ENCODE measurements at regions not wholly inside any gene's neighbourhood (a gene's known extent, or its start where the extent isn't known, plus 50 kb on each side); places are given as distances from the start of the nearest gene placed in this dataset.

DNA sequence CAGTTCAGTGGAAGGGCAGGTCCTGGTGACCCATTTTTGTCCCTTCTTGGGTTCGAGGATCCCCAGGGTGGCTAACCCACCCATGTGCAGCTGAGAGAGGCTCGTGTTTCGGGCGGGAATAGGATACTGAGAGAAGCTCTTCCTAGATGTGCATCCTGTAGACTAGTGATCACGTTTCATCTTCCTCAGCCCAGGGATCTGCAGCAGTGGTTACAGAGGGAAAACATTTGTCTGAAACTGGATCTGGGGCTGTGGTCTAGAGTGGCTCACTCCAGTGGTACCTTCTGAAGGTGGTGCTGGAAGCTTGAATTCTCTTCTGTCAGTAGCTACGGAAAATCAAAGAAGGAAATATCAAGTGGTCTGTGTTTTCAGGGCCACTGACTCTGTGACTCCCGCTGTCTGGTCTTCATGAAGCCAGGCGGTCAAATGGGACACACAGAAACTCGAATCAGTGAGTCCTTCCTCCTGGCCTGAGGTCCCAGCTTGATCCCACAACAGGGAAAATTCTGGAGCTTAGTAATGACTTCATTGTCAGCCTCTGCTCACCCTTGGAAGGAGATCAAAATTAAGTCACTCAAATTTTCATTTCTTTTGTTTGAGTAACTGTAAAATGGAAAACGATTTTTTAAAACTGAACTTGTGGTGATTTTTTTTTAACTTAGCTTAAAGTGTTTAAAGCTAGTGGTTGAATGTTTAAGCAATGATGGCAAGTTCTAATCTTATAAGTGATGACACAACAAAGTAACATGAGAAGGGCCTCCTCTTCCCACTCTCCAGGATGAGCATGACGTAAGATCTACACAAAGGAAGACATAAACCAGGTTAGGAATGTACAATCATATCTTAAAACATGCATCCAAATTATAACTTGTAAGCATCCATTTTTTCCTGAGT, 469.3 kb upstream of the KLF6 start:
- H3K27ac ChIP-seq: peak overlapping the region; percentile 44
- DNase-seq (ENCODE audit: low spot score): no peak
- POLR2A ChIA-PET (ENCODE audit: low non-redundant PET): no interaction called here
- CTCF ChIA-PET: interaction anchor here (0.6 kb wide), 1 partner anchor 371 kb away, joined by 3 read pairs; no protein-coding TSS in a partner anchor
- TF ChIP-seq, protein P1, sequence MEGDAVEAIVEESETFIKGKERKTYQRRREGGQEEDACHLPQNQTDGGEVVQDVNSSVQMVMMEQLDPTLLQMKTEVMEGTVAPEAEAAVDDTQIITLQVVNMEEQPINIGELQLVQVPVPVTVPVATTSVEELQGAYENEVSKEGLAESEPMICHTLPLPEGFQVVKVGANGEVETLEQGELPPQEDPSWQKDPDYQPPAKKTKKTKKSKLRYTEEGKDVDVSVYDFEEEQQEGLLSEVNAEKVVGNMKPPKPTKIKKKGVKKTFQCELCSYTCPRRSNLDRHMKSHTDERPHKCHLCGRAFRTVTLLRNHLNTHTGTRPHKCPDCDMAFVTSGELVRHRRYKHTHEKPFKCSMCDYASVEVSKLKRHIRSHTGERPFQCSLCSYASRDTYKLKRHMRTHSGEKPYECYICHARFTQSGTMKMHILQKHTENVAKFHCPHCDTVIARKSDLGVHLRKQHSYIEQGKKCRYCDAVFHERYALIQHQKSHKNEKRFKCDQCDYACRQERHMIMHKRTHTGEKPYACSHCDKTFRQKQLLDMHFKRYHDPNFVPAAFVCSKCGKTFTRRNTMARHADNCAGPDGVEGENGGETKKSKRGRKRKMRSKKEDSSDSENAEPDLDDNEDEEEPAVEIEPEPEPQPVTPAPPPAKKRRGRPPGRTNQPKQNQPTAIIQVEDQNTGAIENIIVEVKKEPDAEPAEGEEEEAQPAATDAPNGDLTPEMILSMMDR (conservative IDR thresholded peaks at IDR 0.05; ENCODE audit: low read depth): no peak

- no peak overlapping the region for H3K27ac ChIP-seq
Observed at GRCh38 chr10:4252701-4253100, 467.7 kb upstream of the KLF6 start.

GRCh38 chr10:4250587-4250887, 465.5 kb upstream of the KLF6 start:
- DNase-seq (ENCODE audit: low spot score): no peak
- TF ChIP-seq, protein P1 (conservative IDR thresholded peaks at IDR 0.05; ENCODE audit: low read depth): no peak
- ChIA-PET CTCF (no interaction called here), POLR2A (ENCODE audit: low non-redundant PET) (no interaction called here)
- H3K27ac ChIP-seq: no peak overlapping the region

More at GRCh38 chr10:4252701-4253100, 467.7 kb upstream of the KLF6 start:
- POLR2A ChIA-PET (ENCODE audit: low non-redundant PET): no interaction called here
- CTCF ChIA-PET: interaction anchor here (0.6 to 0.9 kb wide), 3 partner anchors 21 to 562 kb away, joined by 3 to 4 read pairs (median 4); no protein-coding TSS in a partner anchor
- TF ChIP-seq, protein P1 (conservative IDR thresholded peaks at IDR 0.05; ENCODE audit: low read depth): no peak
- DNase-seq (ENCODE audit: low spot score): no peak

DNA sequence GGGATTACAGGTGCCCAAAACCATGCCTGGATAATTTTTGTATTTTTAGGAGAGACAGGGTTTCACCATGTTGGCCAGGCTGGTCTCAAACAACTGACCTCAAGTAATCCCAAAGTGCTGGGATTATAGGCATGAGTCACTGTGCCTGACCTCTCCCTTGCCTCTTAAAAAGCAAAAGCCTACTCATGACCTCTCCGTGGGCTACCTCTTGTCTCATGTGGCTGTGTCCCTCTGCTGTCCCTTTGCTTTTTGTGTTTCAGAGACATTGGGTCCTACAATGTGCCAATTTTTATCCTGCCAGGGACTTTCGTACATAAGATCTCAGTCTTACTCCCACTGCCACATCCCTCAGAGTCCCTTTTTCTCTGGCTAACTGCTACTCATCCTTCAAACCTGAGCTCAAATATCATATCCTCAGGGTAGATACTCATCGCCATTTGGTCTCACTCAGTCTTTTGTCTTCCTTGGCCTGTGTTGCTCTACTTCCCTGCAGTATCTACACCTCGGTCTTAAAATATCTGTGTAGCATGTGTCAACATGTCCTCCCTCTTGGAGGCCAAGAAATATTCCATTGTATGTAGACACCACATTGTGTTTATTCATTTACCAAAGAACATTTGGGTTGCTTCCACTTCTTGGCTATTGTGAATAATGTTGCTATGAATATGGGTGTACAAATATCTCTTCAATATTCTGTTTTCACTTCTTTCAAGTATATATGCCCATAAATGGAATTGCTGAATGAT, 465.0 kb upstream of the KLF6 start:
- peak overlapping the region; percentile 45 for H3K27ac ChIP-seq
- ChIA-PET CTCF (interaction anchor here (0.6 kb wide), 1 partner anchor 264 kb away, joined by 3 read pairs; no protein-coding TSS in a partner anchor), POLR2A (ENCODE audit: low non-redundant PET) (no interaction called here)
- DNase-seq (ENCODE audit: low spot score): peak; percentile 62
- TF ChIP-seq, protein P1 (conservative IDR thresholded peaks at IDR 0.05; ENCODE audit: low read depth): no peak

DNA sequence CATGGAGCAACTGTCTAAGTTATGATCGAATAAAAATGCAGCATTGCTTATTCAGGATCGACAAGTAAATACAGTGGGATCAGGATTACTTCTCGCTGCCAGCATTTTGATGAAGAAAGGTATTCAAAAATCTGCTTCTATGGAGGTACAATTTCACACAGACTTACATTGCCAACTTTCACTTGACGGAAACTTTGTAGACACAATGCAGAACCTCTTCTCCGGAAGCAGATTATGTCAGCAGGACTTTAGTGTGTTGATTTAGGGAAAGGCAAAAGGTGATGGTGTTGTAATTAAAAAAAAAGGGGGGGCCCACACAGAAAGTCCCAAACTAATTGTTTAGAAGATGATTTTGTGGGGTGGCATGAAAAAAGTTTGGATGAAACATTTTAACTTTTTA, 462.4 kb upstream of the KLF6 start:
- CTCF ChIA-PET: interaction anchor here (0.6 kb wide), 1 partner anchor 27 kb away, joined by 6 read pairs; no protein-coding TSS in a partner anchor

GRCh38 chr10:4246881-4247358, 461.9 kb upstream of the KLF6 start:
- CTCF ChIA-PET: no interaction called here
- POLR2A ChIA-PET (ENCODE audit: low non-redundant PET): no interaction called here
- no peak overlapping the region for H3K27ac ChIP-seq
- TF ChIP-seq, protein P1 (conservative IDR thresholded peaks at IDR 0.05; ENCODE audit: low read depth): no peak
- DNase-seq (ENCODE audit: low spot score): peak; percentile 41

More for the DNA sequence above, 462.4 kb upstream of the KLF6 start:
- no peak for DNase-seq (ENCODE audit: low spot score)
- POLR2A ChIA-PET (ENCODE audit: low non-redundant PET): no interaction called here
- TF ChIP-seq, protein P1 (conservative IDR thresholded peaks at IDR 0.05; ENCODE audit: low read depth): no peak
- H3K27ac ChIP-seq: no peak overlapping the region

All from RWPE1 (cell line).